ENCODE measurements at regions not wholly inside any gene's neighbourhood (a gene's known extent, or its start where the extent isn't known, plus 50 kb on each side); places are given as distances from the start of the nearest gene placed in this dataset.

DNA sequence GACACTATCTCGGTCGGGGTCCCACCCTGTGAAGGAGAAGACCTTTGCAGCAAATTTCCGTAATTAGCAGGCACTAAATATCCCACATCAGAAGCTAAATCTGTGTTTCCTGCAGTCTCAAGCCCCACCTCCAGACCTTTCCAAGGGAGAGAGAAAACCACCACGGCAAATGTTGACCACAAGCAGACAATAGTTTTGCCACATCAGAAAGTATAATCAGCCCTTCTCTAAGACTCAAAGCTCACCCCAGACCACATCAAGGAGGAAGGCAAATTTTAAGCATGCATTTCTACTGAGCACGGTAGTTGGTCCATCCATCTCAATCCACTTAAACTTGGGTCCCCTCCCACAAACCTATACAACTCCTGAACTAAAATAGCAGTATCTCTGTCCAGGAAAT is 398.5 kb downstream of the GPM6A start:
- TF ChIP-seq EP300 (IDR thresholded peaks at IDR 0.05) (no peak), CTCF (IDR thresholded peaks at IDR 0.05) (no peak), KDM1A (IDR thresholded peaks at IDR 0.05; ENCODE audit: low read depth) (no peak), POLR2A (IDR thresholded peaks at IDR 0.05; ENCODE audit: low read length) (no peak), ESRRA (IDR thresholded peaks at IDR 0.05; ENCODE audit: borderline replicate concordance, low read length) (no peak), CHD4 (IDR thresholded peaks at IDR 0.05; ENCODE audit: borderline replicate concordance) (no peak), CEBPB (IDR thresholded peaks at IDR 0.05) (no peak), NR3C1 (IDR thresholded peaks at IDR 0.05) (no peak), E2F6 (IDR thresholded peaks at IDR 0.05; ENCODE audit: borderline replicate concordance, low read depth) (no peak), JUNB (IDR thresholded peaks at IDR 0.05) (no peak)
